ENCODE measurements at regions not wholly inside any gene's neighbourhood (a gene's known extent, or its start where the extent isn't known, plus 50 kb on each side); places are given as distances from the start of the nearest gene placed in this dataset.

- TF ChIP-seq POLR2AphosphoS5 (IDR thresholded peaks at IDR 0.05), result no peak
- TF ChIP-seq EP300 (conservative IDR thresholded peaks at IDR 0.05; ENCODE audit: poor library complexity, severe bottlenecking), result no peak
- TF ChIP-seq CTCF (IDR thresholded peaks at IDR 0.05; ENCODE audit: poor library complexity, severe bottlenecking), result no peak
- TF ChIP-seq EZH2 (IDR thresholded peaks at IDR 0.05; ENCODE audit: borderline replicate concordance, insufficient read depth, low read length, poor library complexity, severe bottlenecking), result no peak
- TF ChIP-seq TAF1 (IDR thresholded peaks at IDR 0.05; ENCODE audit: low read depth), result no peak
- TF ChIP-seq RAD21 (conservative IDR thresholded peaks at IDR 0.05), result no peak
- no peak for TF ChIP-seq SMC3 (conservative IDR thresholded peaks at IDR 0.05; ENCODE audit: poor library complexity)
- TF ChIP-seq REST (IDR thresholded peaks at IDR 0.05; ENCODE audit: borderline replicate concordance), result no peak
- no peak for TF ChIP-seq MXI1 (conservative IDR thresholded peaks at IDR 0.05; ENCODE audit: poor library complexity, severe bottlenecking)
Observed at GRCh38 chr6:103504501-103505154, 1355.1 kb downstream of the HACE1 start.
